GM12878 (cell line): ENCODE measurements at regions not wholly inside any gene's neighbourhood (a gene's known extent, or its start where the extent isn't known, plus 50 kb on each side); places are given as distances from the start of the nearest gene placed in this dataset.

ENCODE experiments used
- ATAC-seq: fragments of 200-7000 bp; cut with Tn5 transposase; 3 replicates; pipeline ENCODE4 v1.9.1; 2020; ENCODE audit warnings: mild to moderate bottlenecking, moderate library complexity
- BruUV-seq: library from RNA; stranded (reverse); fragments of 400-500 nt; replicated peaks from 2 replicates; lab custom pipeline; 2021; lab: Mats Ljungman, UMichigan
- CTCF ChIA-PET: fragments of 300-600 bp; sonication (Branson Sonifier 250); formaldehyde crosslinking; extraction: SDS; loops from one replicate; lab custom pipeline; 2021; ENCODE audit warnings: inconsistent platforms; lab: Yijun Ruan, JAX
- POLR2A ChIA-PET: fragments of 350-600 bp; formaldehyde crosslinking; extraction: SDS; loops from one replicate; lab custom pipeline; 2021; ENCODE audit warnings: inconsistent platforms; lab: Charles Lee
- RAD21 ChIA-PET: fragments of 300-600 bp; sonication (Branson Sonifier 250); formaldehyde crosslinking; loops from one replicate; lab custom pipeline; 2023; ENCODE audit warnings: antibody characterized with exemption; ENCODE audit not compliant: unreplicated experiment; lab: Charles Lee
- SMC1A ChIA-PET: fragments of 300-600 bp; sonication (Branson Sonifier 250); formaldehyde crosslinking; loops from one replicate; lab custom pipeline; 2023; ENCODE audit not compliant: unreplicated experiment, uncharacterized antibody; lab: Charles Lee
- DNase-seq: peaks from one replicate; pipeline ENCODE4 v3.0.0-alpha.2; 2011; ENCODE audit warnings: low read depth, low spot score
- FAIRE-seq: peaks from 3 replicates; lab custom pipeline; 2011; peaks lifted over from hg19 to GRCh38; lab: Jason Lieb, UNC
- H2AFZ ChIP-seq: 2 replicates; pipeline ENCODE4 v1.6.0; 2011; ENCODE audit warnings: low read depth, low read length, control low read depth; ENCODE audit not compliant: control insufficient read depth
- H3K27ac ChIP-seq: 2 replicates; pipeline ENCODE4 v1.5.1; 2011; ENCODE audit warnings: control low read depth; ENCODE audit not compliant: control insufficient read depth, insufficient read depth
- H3K27me3 ChIP-seq, 2 experiments: replicated peaks in 1 of 2; 2 replicates each; pipeline versions ENCODE4 v1.6.0 to v1.6.1; 2011; ENCODE audit warnings: low read length in 1 of 2; ENCODE audit not compliant: control insufficient read depth in 2 of 2, insufficient read depth in 2 of 2
- H3K36me3 ChIP-seq, 2 experiments: 2 replicates each; pipeline ENCODE4 v1.5.1; 2011; ENCODE audit warnings: low read length in 1 of 2; ENCODE audit not compliant: control insufficient read depth in 2 of 2, insufficient read depth in 2 of 2
- H3K4me1 ChIP-seq: 2 replicates; pipeline ENCODE4 v1.6.1; 2011; ENCODE audit warnings: mild to moderate bottlenecking, low read length, moderate library complexity, mixed read lengths; ENCODE audit not compliant: control insufficient read depth, insufficient read depth
- H3K4me2 ChIP-seq: 2 replicates; pipeline ENCODE4 v1.6.0; 2011; ENCODE audit warnings: control low read depth; ENCODE audit not compliant: control insufficient read depth, insufficient read depth
- H3K4me3 ChIP-seq: fragments of 200-600 bp; sonication (generic); 2 replicates; pipeline ENCODE4 v1.5.1; 2016
- H3K79me2 ChIP-seq: 2 replicates; pipeline ENCODE4 v1.6.0; 2011; ENCODE audit warnings: low read length; ENCODE audit not compliant: control insufficient read depth, insufficient read depth
- H3K9ac ChIP-seq: 2 replicates; pipeline ENCODE4 v1.8.0; 2011; ENCODE audit warnings: low read length, control low read depth, mixed read lengths; ENCODE audit not compliant: control insufficient read depth, insufficient read depth
- H3K9me3 ChIP-seq: replicated peaks from 3 replicates; pipeline ENCODE4 v1.5.1; 2011; ENCODE audit warnings: mild to moderate bottlenecking, low read length; ENCODE audit not compliant: control insufficient read depth, insufficient read depth
- H4K20me1 ChIP-seq: 2 replicates; pipeline ENCODE4 v1.6.0; 2011; ENCODE audit not compliant: control insufficient read depth, insufficient read depth
- CEBPB ChIP-seq, 2 experiments: fragments of 150-350 bp in 1 of 2; IDR thresholded peaks; 2 replicates each; pipeline ENCODE4 v1.6.1; 2012 to 2014; ENCODE audit warnings: low read depth in 2 of 2, low read length in 2 of 2, borderline replicate concordance in 1 of 2, inconsistent platforms in 1 of 2
- FOXM1 ChIP-seq: IDR thresholded peaks from 2 replicates; pipeline ENCODE4 v1.6.1; 2012; ENCODE audit warnings: low read depth, mild to moderate bottlenecking, inconsistent platforms, low read length, moderate library complexity
- HDAC2 ChIP-seq: fragments of 200-600 bp; sonication (generic); IDR thresholded peaks from 2 replicates; pipeline ENCODE4 v1.6.1; 2017
- JUNB ChIP-seq: IDR thresholded peaks from 2 replicates; pipeline ENCODE4 v1.6.1; 2016; ENCODE audit warnings: antibody characterized with exemption, mild to moderate bottlenecking
- LARP7 ChIP-seq: fragments of 450-650 bp; IDR thresholded peaks from 2 replicates; pipeline ENCODE4 v1.6.1; 2017; ENCODE audit warnings: mild to moderate bottlenecking
- NFYB ChIP-seq: IDR thresholded peaks from 2 replicates; pipeline ENCODE4 v1.6.1; 2011; ENCODE audit warnings: low read depth, mild to moderate bottlenecking, low read length, improper control_type of control experiment, moderate library complexity; ENCODE audit not compliant: insufficient read depth
- NR2C2 ChIP-seq: IDR thresholded peaks from 2 replicates; pipeline ENCODE4 v1.6.1; 2011; ENCODE audit warnings: borderline replicate concordance, low read depth; ENCODE audit not compliant: control insufficient read depth, insufficient read length
- NRF1 ChIP-seq: conservative IDR thresholded peaks from 2 replicates; pipeline ENCODE4 v1.6.1; 2011; ENCODE audit warnings: mild to moderate bottlenecking, low read depth, low read length, improper control_type of control experiment
- RAD21 ChIP-seq: IDR thresholded peaks from 2 replicates; pipeline ENCODE4 v1.6.1; 2011; ENCODE audit warnings: mild to moderate bottlenecking, low read depth, low read length, moderate library complexity; ENCODE audit not compliant: insufficient read depth
- RBBP5 ChIP-seq: fragments of 200-600 bp; sonication (generic); conservative IDR thresholded peaks from 2 replicates; pipeline ENCODE4 v1.6.1; 2016
- RCOR1 ChIP-seq: conservative IDR thresholded peaks from 2 replicates; pipeline ENCODE4 v1.6.1; 2012; ENCODE audit warnings: low read depth, low read length, improper control_type of control experiment
- SIX5 ChIP-seq: IDR thresholded peaks from 2 replicates; pipeline ENCODE4 v1.6.1; 2011; ENCODE audit warnings: mild to moderate bottlenecking, low read depth, low read length, moderate library complexity; ENCODE audit not compliant: severe bottlenecking
- SMAD1 ChIP-seq: fragments of 450-650 bp; IDR thresholded peaks from 2 replicates; pipeline ENCODE4 v1.6.1; 2018; ENCODE audit warnings: mild to moderate bottlenecking, low read depth; ENCODE audit not compliant: partially characterized antibody
- SMC3 ChIP-seq: IDR thresholded peaks from 2 replicates; pipeline ENCODE4 v1.6.1; 2011; ENCODE audit warnings: low read length, improper control_type of control experiment, borderline replicate concordance
- SREBF2 ChIP-seq: IDR thresholded peaks from 2 replicates; pipeline ENCODE4 v1.6.1; 2012; ENCODE audit warnings: mild to moderate bottlenecking, low read length
- SUPT20H ChIP-seq: IDR thresholded peaks from 2 replicates; pipeline ENCODE4 v1.6.1; 2011; ENCODE audit warnings: low read depth, mild to moderate bottlenecking, low read length, moderate library complexity, borderline replicate concordance; ENCODE audit not compliant: control insufficient read depth
- TCF7 ChIP-seq: IDR thresholded peaks from 2 replicates; pipeline ENCODE4 v1.6.1; 2014; ENCODE audit warnings: antibody characterized with exemption, borderline replicate concordance
- ZNF24 ChIP-seq: fragments of 450-650 bp; IDR thresholded peaks from 2 replicates; pipeline ENCODE4 v1.6.1; 2017; ENCODE audit warnings: antibody characterized with exemption, mild to moderate bottlenecking
- ZNF384 ChIP-seq: IDR thresholded peaks from 2 replicates; pipeline ENCODE4 v1.6.1; 2012; ENCODE audit warnings: low read depth, mild to moderate bottlenecking, low read length, improper control_type of control experiment, borderline replicate concordance
- WGBS: methylation state at CpG from one replicate; pipeline ENCODE4 v1.1.6; 2016; ENCODE audit warnings: low lambda C conversion rate; ENCODE audit not compliant: insufficient replicate concordance, insufficient coverage; ENCODE audit errors: missing lambda C conversion rate; 5-methylcytosine and 5-hydroxymethylcytosine counted together
- in situ Hi-C: fragments of 300-500 bp; cut with MboI; formaldehyde crosslinking; loops from 9 replicates; pipeline ENCODE4 v1.14.3; 2018; ENCODE audit warnings: mixed read lengths
- intact Hi-C: fragments of 100-400 bp; cut with micrococcal nuclease; formaldehyde crosslinking; loops from one replicate; pipeline ENCODE4 v1.14.2; 2022; ENCODE audit not compliant: unreplicated experiment

DNA sequence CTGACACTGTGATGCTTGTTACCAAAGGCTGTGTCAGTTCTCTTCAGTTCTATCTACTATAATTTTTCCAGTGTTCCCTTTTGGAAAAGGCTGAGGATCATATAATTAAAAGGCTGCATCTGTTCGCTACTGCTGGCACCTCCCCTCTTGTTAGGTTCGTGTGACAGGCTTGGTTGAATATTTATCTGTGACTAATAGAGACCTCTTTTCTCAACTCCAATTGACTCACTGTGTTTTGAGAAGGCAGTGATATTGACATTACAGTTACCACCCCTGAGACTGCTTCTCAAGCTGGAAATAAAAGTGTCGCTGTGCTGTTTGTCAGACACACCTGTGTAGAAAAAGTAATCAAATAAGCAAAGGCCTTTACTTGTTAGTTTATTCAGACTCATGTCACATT, 205.5 kb upstream of the KCNH7 start:
- H3K27me3 ChIP-seq: no peaks in the 10 kb centered on the region
- H2AFZ ChIP-seq: no peak overlapping the region
- H3K79me2 ChIP-seq: no peaks in the 10 kb centered on the region
- no peaks in the 10 kb centered on the region for H3K9me3 ChIP-seq
- in situ Hi-C loops: no loop called here
- ChIA-PET CTCF (no interaction called here), SMC1A (no interaction called here), RAD21 (no interaction called here), POLR2A (no interaction called here)
- no peak overlapping the region for H3K9ac ChIP-seq
- intact Hi-C loops: no loop called here
- FAIRE-seq: no peak
- WGBS: 56% methylated on average over 3 of the region's 3 CpGs
- BruUV-seq: no TSS peak
- no peaks in the 10 kb centered on the region for H4K20me1 ChIP-seq
- H3K4me3 ChIP-seq: no peak overlapping the region
- DNase-seq: no peak
- TF ChIP-seq JUNB (no peak), SIX5 (no peak), ZNF384 (no peak), NRF1 (no peak), SMAD1 (no peak), LARP7 (no peak), ZNF24 (no peak), NFYB (no peak), HDAC2 (no peak), RAD21 (no peak), TCF7 (no peak), FOXM1 (no peak), SREBF2 (no peak), RCOR1 (no peak), SUPT20H (no peak), SMC3 (no peak), CEBPB (IDR thresholded peaks at IDR 0.05; ENCODE audit: borderline replicate concordance in 1 of 2, low read depth in 2 of 2, low read length in 2 of 2) (no peak), RBBP5 (no peak), NR2C2 (no peak)
- no peak for ATAC-seq
- no peaks in the 10 kb centered on the region for H3K36me3 ChIP-seq
- H3K4me2 ChIP-seq: no peak overlapping the region
- no peaks in the 10 kb centered on the region for H3K4me1 ChIP-seq
- H3K27ac ChIP-seq: no peak overlapping the region
